ENCODE measurements at regions not wholly inside any gene's neighbourhood (a gene's known extent, or its start where the extent isn't known, plus 50 kb on each side); places are given as distances from the start of the nearest gene placed in this dataset.
A peak's percentile ranks its signal among the peaks of the same experiment; 100 is the strongest.

DNA sequence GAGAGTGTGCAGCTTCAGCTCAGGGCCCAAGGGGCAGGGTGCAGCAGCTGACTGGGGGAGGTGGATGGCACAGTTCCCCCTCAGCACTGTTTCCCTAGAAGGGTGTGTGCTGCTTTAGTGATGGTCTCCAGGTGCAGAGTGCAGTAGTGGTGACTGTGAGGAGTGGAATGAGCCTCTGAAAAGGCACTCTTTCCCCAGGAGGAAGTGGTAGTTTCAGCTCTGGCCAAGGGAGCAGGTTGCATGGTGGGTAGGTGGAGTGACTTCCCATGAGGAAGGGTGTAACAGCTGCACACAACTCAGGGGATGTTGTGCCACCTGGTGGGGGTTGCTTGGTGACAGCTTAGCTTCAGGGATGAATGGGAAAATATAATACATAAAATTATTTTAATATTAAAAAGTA is 251.5 kb upstream of the NXPH2 start:
- Histone ChIP-seq H3K4me3 (no peak overlapping the region), H3K4me1 (no peaks in the 10 kb centered on the region), H3K27ac (no peak overlapping the region), H3K9me3 (no peaks in the 10 kb centered on the region), H3K36me3 (no peaks in the 10 kb centered on the region), H3K27me3 (no peaks in the 10 kb centered on the region)
- ATAC-seq: no peak
- peak in 2 of 4 donors; percentile 20 to 33 for DNase-seq
- intact Hi-C loops (cut with DNase I): no loop called here
- no peak for TF ChIP-seq CTCF (IDR thresholded peaks at IDR 0.05)

DNA sequence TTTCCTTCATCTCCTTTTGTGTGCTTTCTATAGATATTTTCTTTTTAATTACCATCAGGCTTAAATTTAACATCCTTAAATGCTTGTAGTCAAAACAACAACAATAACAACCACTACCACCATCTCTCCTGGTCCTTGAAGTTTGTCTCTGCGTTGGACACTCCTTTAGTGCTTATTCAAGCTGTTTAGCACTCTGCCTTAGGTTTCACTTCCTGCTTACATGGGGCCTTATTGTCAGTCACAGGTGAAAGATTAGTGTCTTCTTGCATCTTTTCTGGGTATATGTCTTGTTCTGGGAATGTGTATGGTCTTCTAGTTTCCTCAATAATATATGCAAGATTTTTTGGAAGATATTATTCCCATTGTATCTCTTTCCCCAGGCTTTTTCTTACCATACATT is 240.1 kb upstream of the NXPH2 start:
- no peak overlapping the region for H3K27ac ChIP-seq
- no peak for DNase-seq
- no peaks in the 10 kb centered on the region for H3K27me3 ChIP-seq
- no peaks in the 10 kb centered on the region for H3K36me3 ChIP-seq
- intact Hi-C loops (cut with DNase I): no loop called here
- H3K4me3 ChIP-seq: no peak overlapping the region
- peaks cover 0 to 29% of the 10 kb centered on the region in 2 donors for H3K9me3 ChIP-seq
- TF ChIP-seq CTCF (IDR thresholded peaks at IDR 0.05): no peak
- no peaks in the 10 kb centered on the region for H3K4me1 ChIP-seq
- no peak for ATAC-seq

- TF ChIP-seq CTCF (IDR thresholded peaks at IDR 0.05): no peak
- Histone ChIP-seq H3K36me3 (no peaks in the 10 kb centered on the region), H3K27ac (no peak overlapping the region), H3K9me3 (peaks cover 0 to 31% of the 10 kb centered on the region in 2 donors), H3K27me3 (no peaks in the 10 kb centered on the region), H3K4me1 (no peaks in the 10 kb centered on the region), H3K4me3 (no peak overlapping the region)
- ATAC-seq: no peak
- intact Hi-C loops (cut with DNase I): no loop called here
- DNase-seq: peak in 1 of 4 donors; percentile 44
Measured at GRCh38 chr2:139018252-139018651, 238.1 kb upstream of the NXPH2 start.

- Histone ChIP-seq H3K9me3 (peaks cover 0 to 3% of the 10 kb centered on the region in 2 donors), H3K36me3 (no peaks in the 10 kb centered on the region), H3K27ac (no peak overlapping the region), H3K27me3 (no peaks in the 10 kb centered on the region), H3K4me1 (no peaks in the 10 kb centered on the region), H3K4me3 (no peak overlapping the region)
- no peak for ATAC-seq
- intact Hi-C loops (cut with DNase I): no loop called here
- TF ChIP-seq CTCF (IDR thresholded peaks at IDR 0.05): no peak
- DNase-seq: no peak
Measured at GRCh38 chr2:139007130-139007529, 226.9 kb upstream of the NXPH2 start.

DNA sequence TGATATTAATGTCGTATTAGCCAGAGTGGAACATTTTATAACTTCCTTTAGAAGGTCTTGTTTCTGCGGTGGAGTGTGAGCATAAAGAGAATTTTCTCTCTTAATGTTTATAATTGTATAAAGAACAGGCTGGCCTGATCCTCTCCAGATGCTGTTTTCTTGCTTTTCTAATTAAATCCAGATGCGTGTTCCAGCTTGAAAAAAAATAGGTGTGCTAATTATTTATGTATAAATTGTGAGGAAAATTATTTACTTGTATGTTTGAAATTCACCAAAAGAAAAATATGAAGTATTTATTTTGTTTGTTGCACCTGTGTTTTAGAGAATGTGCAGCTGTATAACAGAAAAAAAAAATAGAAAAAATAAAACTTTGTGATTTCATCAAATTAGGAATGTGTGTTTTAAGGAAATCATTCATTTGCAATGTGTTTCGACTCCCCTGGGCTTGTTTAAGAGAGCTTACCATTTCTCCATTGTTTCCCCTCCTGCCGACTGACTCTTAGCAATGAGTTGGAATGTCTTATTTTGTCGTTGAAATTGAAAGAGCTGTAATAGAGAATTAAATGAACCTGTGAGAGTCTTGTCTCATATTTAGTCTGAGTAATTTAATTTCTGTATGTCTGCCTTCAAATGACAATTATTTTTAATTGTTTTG is 220.1 kb upstream of the NXPH2 start:
- no peak for DNase-seq
- intact Hi-C loops (cut with DNase I): no loop called here
- no peak for TF ChIP-seq CTCF (IDR thresholded peaks at IDR 0.05)
- no peak overlapping the region for H3K4me3 ChIP-seq
- no peak for ATAC-seq
- no peaks in the 10 kb centered on the region for H3K27me3 ChIP-seq
- H3K9me3 ChIP-seq: no peaks in the 10 kb centered on the region
- H3K4me1 ChIP-seq: no peaks in the 10 kb centered on the region
- no peaks in the 10 kb centered on the region for H3K36me3 ChIP-seq
- no peak overlapping the region for H3K27ac ChIP-seq
